H1 (cell line): ENCODE measurements at regions not wholly inside any gene's neighbourhood (a gene's known extent, or its start where the extent isn't known, plus 50 kb on each side); places are given as distances from the start of the nearest gene placed in this dataset.

Experiments used
- CTCF ChIA-PET: fragments of 300-600 bp; sonication (Branson Sonifier 250); formaldehyde crosslinking; loops from one replicate; lab custom pipeline; 2021; ENCODE audit not compliant: partially characterized antibody; lab: Charles Lee
- POLR2A ChIA-PET: fragments of 300-600 bp; sonication (Branson Sonifier 250); formaldehyde crosslinking; loops from one replicate; lab custom pipeline; 2021; ENCODE audit warnings: inconsistent platforms; ENCODE audit not compliant: partially characterized antibody; lab: Charles Lee
- DNase-seq, 2 experiments: peaks; one replicate each; pipeline versions ENCODE4 v3.0.0 to v3.0.0-alpha.2; 2010 to 2022; ENCODE audit warnings: low spot score in 2 of 2, low read depth in 1 of 2, mixed read lengths in 1 of 2
- FAIRE-seq: peaks from 2 replicates; lab custom pipeline; 2011; peaks lifted over from hg19 to GRCh38; lab: Jason Lieb, UNC
- H2AFZ ChIP-seq: 2 replicates; pipeline ENCODE4 v1.8.1; 2012; ENCODE audit warnings: low read length, inconsistent platforms
- H2AK5ac ChIP-seq: 2 replicates; pipeline ENCODE4 v1.6.1; 2013; ENCODE audit warnings: low read depth, low read length
- H2BK120ac ChIP-seq: replicated peaks from 2 replicates; pipeline ENCODE3; 2013; ENCODE audit warnings: low read depth, low read length, inconsistent platforms
- H2BK12ac ChIP-seq: 2 replicates; pipeline ENCODE4 v1.6.1; 2013; ENCODE audit warnings: low read depth, low read length
- H2BK15ac ChIP-seq: 2 replicates; pipeline ENCODE4 v1.6.1; 2013; ENCODE audit warnings: low read length
- H2BK20ac ChIP-seq: 2 replicates; pipeline ENCODE4 v1.6.1; 2013; ENCODE audit warnings: low read length
- H2BK5ac ChIP-seq: 2 replicates; pipeline ENCODE4 v1.6.1; 2013; ENCODE audit warnings: low read depth, low read length
- H3K14ac ChIP-seq: 2 replicates; pipeline ENCODE4 v1.6.1; 2013; ENCODE audit warnings: inconsistent platforms; ENCODE audit not compliant: insufficient read length
- H3K18ac ChIP-seq: 2 replicates; pipeline ENCODE4 v1.6.1; 2013; ENCODE audit warnings: low read length; ENCODE audit errors: extremely low read depth
- H3K23ac ChIP-seq: 2 replicates; pipeline ENCODE4 v1.6.1; 2013; ENCODE audit warnings: inconsistent platforms; ENCODE audit not compliant: insufficient read length
- H3K23me2 ChIP-seq: 2 replicates; pipeline ENCODE4 v1.6.1; 2013; ENCODE audit warnings: low read depth, low read length
- H3K27ac ChIP-seq: 2 replicates; pipeline ENCODE4 v1.6.1; 2011; ENCODE audit warnings: low read depth, low read length, inconsistent platforms
- H3K27me3 ChIP-seq, 4 experiments: replicated peaks in 1 of 4; 1 replicate in 1 of 4; 2 replicates in 3 of 4; pipeline versions ENCODE4 v1.6.1 to v1.8.1; 2011 to 2013; ENCODE audit warnings: low read length in 3 of 4, mild to moderate bottlenecking in 3 of 4, inconsistent platforms in 2 of 4, mixed read lengths in 2 of 4, moderate library complexity in 1 of 4; ENCODE audit not compliant: control insufficient read depth in 3 of 4, insufficient read depth in 3 of 4; ENCODE audit errors: extremely low read depth in 1 of 4
- H3K36me3 ChIP-seq, 4 experiments: 2 replicates each; pipeline versions ENCODE4 v1.6.1 to v1.8.1; 2011 to 2013; ENCODE audit warnings: mild to moderate bottlenecking in 4 of 4, low read length in 3 of 4, moderate library complexity in 2 of 4, control low read depth in 1 of 4, inconsistent platforms in 1 of 4; ENCODE audit not compliant: insufficient read depth in 4 of 4, control insufficient read depth in 2 of 4
- H3K4ac ChIP-seq: replicated peaks from 2 replicates; pipeline ENCODE3; 2013; ENCODE audit warnings: low read length, low read depth, mixed read lengths, inconsistent platforms; ENCODE audit not compliant: insufficient read length
- H3K4me1 ChIP-seq, 4 experiments: replicated peaks in 1 of 4; 1 replicate in 1 of 4; 2 replicates in 3 of 4; pipeline versions ENCODE4 v1.6.1 to v1.8.1; 2011 to 2013; ENCODE audit warnings: low read length in 3 of 4, inconsistent platforms in 2 of 4, mixed read lengths in 1 of 4; ENCODE audit not compliant: insufficient read depth in 4 of 4, control insufficient read depth in 3 of 4
- H3K4me2 ChIP-seq, 2 experiments: 2 replicates each; pipeline versions ENCODE4 v1.6.1 to v1.8.1; 2011 to 2013; ENCODE audit warnings: low read depth in 2 of 2, low read length in 2 of 2, control low read depth in 1 of 2, inconsistent platforms in 1 of 2, mild to moderate bottlenecking in 1 of 2; ENCODE audit not compliant: insufficient read depth in 1 of 2
- H3K4me3 ChIP-seq, 4 experiments: fragments of 200-600, 300-600 bp in 1 of 4; sonication (generic), shearing (Covaris generic), sonication (Bioruptor Twin) in 1 of 4; 2 replicates each; pipeline versions ENCODE4 v1.5.1 to v1.8.1; 2011 to 2016; ENCODE audit warnings: low read length in 4 of 4, low read depth in 3 of 4, control low read depth in 2 of 4, inconsistent platforms in 2 of 4, mild to moderate bottlenecking in 2 of 4, mixed read lengths in 1 of 4, moderate library complexity in 1 of 4; ENCODE audit not compliant: insufficient read depth in 2 of 4; ENCODE audit errors: extremely low read depth in 1 of 4
- H3K56ac ChIP-seq: replicated peaks from 2 replicates; pipeline ENCODE3; 2013; ENCODE audit warnings: low read depth, mild to moderate bottlenecking, mixed read lengths, low read length, inconsistent platforms; ENCODE audit not compliant: insufficient read length
- H3K79me1 ChIP-seq: 2 replicates; pipeline ENCODE4 v1.6.1; 2013; ENCODE audit warnings: low read depth, low read length, control low read depth
- H3K79me2 ChIP-seq, 2 experiments: 2 replicates each; pipeline versions ENCODE4 v1.6.1 to v1.8.1; 2012 to 2013; ENCODE audit warnings: low read length in 2 of 2, mild to moderate bottlenecking in 2 of 2, inconsistent platforms in 1 of 2; ENCODE audit not compliant: insufficient read depth in 2 of 2, control insufficient read depth in 1 of 2
- H3K9ac ChIP-seq, 4 experiments: replicated peaks in 1 of 4; 1 replicate in 1 of 4; 2 replicates in 3 of 4; pipeline versions ENCODE4 v1.6.1 to v1.8.1; 2011 to 2013; ENCODE audit warnings: low read depth in 3 of 4, low read length in 3 of 4, control low read depth in 2 of 4, mild to moderate bottlenecking in 2 of 4, moderate library complexity in 2 of 4, inconsistent platforms in 1 of 4; ENCODE audit errors: extremely low read depth in 1 of 4
- H3K9me3 ChIP-seq, 2 experiments: 2 replicates each; pipeline versions ENCODE4 v1.6.1 to v1.8.1; 2012 to 2013; ENCODE audit warnings: mild to moderate bottlenecking in 2 of 2, moderate library complexity in 2 of 2, control low read depth in 1 of 2, inconsistent platforms in 1 of 2, low read depth in 1 of 2, low read length in 1 of 2, mixed read lengths in 1 of 2; ENCODE audit not compliant: insufficient read depth in 2 of 2
- H4K20me1 ChIP-seq, 2 experiments: replicated peaks in 1 of 2; 2 replicates each; pipeline versions ENCODE3 to v1.8.1; 2011 to 2013; ENCODE audit warnings: inconsistent platforms in 2 of 2, low read length in 2 of 2, mild to moderate bottlenecking in 1 of 2; ENCODE audit not compliant: insufficient read depth in 2 of 2, control insufficient read depth in 1 of 2
- H4K5ac ChIP-seq: 2 replicates; pipeline ENCODE4 v1.6.1; 2013; ENCODE audit warnings: low read length, low read depth, mixed read lengths, inconsistent platforms; ENCODE audit not compliant: insufficient read length
- H4K8ac ChIP-seq: 2 replicates; pipeline ENCODE4 v1.8.0; 2013; ENCODE audit warnings: mild to moderate bottlenecking, moderate library complexity, low read length, inconsistent platforms; ENCODE audit not compliant: insufficient read depth; ENCODE audit errors: extremely low read depth
- H4K91ac ChIP-seq: replicated peaks from 2 replicates; pipeline ENCODE3; 2013; ENCODE audit warnings: low read length, mixed read lengths, inconsistent platforms; ENCODE audit not compliant: insufficient read length
- CBX5 ChIP-seq: fragments of 300-800, 300-1000 bp; sonication (generic); IDR thresholded peaks from 2 replicates; pipeline ENCODE4 v1.7.1; 2016; ENCODE audit warnings: antibody characterized with exemption, low read length, low read depth
- EGR1 ChIP-seq: IDR thresholded peaks from 2 replicates; pipeline ENCODE4 v1.6.1; 2011; ENCODE audit warnings: low read depth, low read length, borderline replicate concordance
- FOSL1 ChIP-seq: IDR thresholded peaks from 2 replicates; pipeline ENCODE4 v1.6.1; 2011; ENCODE audit warnings: mild to moderate bottlenecking, low read depth, low read length, moderate library complexity; ENCODE audit not compliant: insufficient read depth
- KDM1A ChIP-seq: fragments of 200-600, 300-600 bp; sonication (generic); IDR thresholded peaks from 2 replicates; pipeline ENCODE4 v1.7.1; 2016; ENCODE audit warnings: mild to moderate bottlenecking, low read length, borderline replicate concordance
- KDM4A ChIP-seq: IDR thresholded peaks from one replicate; pipeline ENCODE4 v1.7.1; 2012; ENCODE audit warnings: low read depth, mild to moderate bottlenecking, moderate library complexity, low read length, inconsistent platforms; ENCODE audit not compliant: severe bottlenecking
- POLR2A ChIP-seq, 2 experiments: IDR thresholded peaks; 1 replicate in 1 of 2; 2 replicates in 1 of 2; pipeline ENCODE4 v1.6.1; 2011; ENCODE audit warnings: low read depth in 2 of 2, low read length in 2 of 2, mild to moderate bottlenecking in 2 of 2; ENCODE audit errors: control extremely low read depth in 1 of 2
- RAD21 ChIP-seq, 2 experiments: IDR thresholded peaks in 1 of 2; conservative IDR thresholded peaks in 1 of 2; 2 replicates each; pipeline ENCODE4 v1.6.1; 2011; ENCODE audit warnings: low read depth in 2 of 2, low read length in 2 of 2, improper control_type of control experiment in 1 of 2, inconsistent platforms in 1 of 2, mild to moderate bottlenecking in 1 of 2, moderate library complexity in 1 of 2
- RBBP5 ChIP-seq: IDR thresholded peaks from 2 replicates; pipeline ENCODE4 v1.7.1; 2012; ENCODE audit warnings: low read depth, mild to moderate bottlenecking, inconsistent platforms, low read length, moderate library complexity, borderline replicate concordance
- SP2 ChIP-seq: IDR thresholded peaks from 2 replicates; pipeline ENCODE4 v1.6.1; 2012; ENCODE audit warnings: mild to moderate bottlenecking, low read length, inconsistent platforms
- SP4 ChIP-seq: IDR thresholded peaks from 2 replicates; pipeline ENCODE4 v1.6.1; 2012; ENCODE audit warnings: low read length, inconsistent platforms
- SUZ12 ChIP-seq: fragments of 200-600 bp; sonication (generic); IDR thresholded peaks from 2 replicates; pipeline ENCODE4 v1.6.1; 2012; ENCODE audit warnings: mild to moderate bottlenecking, inconsistent platforms, low read length, moderate library complexity, mixed read lengths
- TAF7 ChIP-seq: optimal IDR thresholded peaks from 2 replicates; pipeline ENCODE3; 2011; ENCODE audit warnings: low read depth, mild to moderate bottlenecking, inconsistent platforms, low read length, moderate library complexity, borderline replicate concordance
- YY1 ChIP-seq: IDR thresholded peaks from 2 replicates; pipeline ENCODE4 v1.6.1; 2011; ENCODE audit warnings: low read depth, mild to moderate bottlenecking, low read length
- WGBS, 2 experiments: shearing (Covaris generic) in 1 of 2; methylation state at CpG; one replicate each; pipeline versions ENCODE4 v1.1.6 to v1.1.7; 2013 to 2015; ENCODE audit warnings: low lambda C conversion rate in 2 of 2, mixed read lengths in 2 of 2, inconsistent platforms in 1 of 2, low coverage in 1 of 2, missing lambda C conversion rate in 1 of 2; ENCODE audit not compliant: insufficient replicate concordance in 2 of 2, insufficient coverage in 1 of 2, insufficient read length in 1 of 2; ENCODE audit errors: extremely low coverage in 1 of 2, missing lambda C conversion rate in 1 of 2; 5-methylcytosine and 5-hydroxymethylcytosine counted together
- TF ChIP-seq, protein P1 (sequence below): IDR thresholded peaks from 2 replicates; pipeline ENCODE4 v1.6.1; 2012; ENCODE audit warnings: low read length, inconsistent platforms

DNA sequence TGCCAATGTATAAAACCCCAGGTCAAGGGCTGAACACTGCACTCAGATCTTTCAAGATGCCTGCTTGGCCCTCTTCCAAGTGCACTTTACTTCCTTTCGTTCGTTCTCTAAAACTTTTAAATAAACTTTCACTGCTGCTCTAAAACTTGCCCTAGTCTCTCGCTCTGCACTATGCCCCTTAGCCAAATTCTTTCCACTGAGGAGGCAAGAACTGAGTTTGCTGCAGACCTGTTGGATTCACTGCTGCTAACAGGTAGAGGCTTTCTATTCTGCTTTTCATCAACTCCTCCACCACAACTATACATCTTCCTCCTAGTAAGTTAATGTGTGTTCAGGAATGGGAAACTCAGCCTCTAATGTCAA lies 467.9 kb downstream of the MBD2 start:
- H2BK12ac ChIP-seq, result no peak overlapping the region
- H2AFZ ChIP-seq, result no peak overlapping the region
- H2BK15ac ChIP-seq, result no peak overlapping the region
- no peaks in the 10 kb centered on the region for H3K9me3 ChIP-seq
- no peak overlapping the region for H3K23ac ChIP-seq
- H2AK5ac ChIP-seq, result no peak overlapping the region
- H4K5ac ChIP-seq, result no peak overlapping the region
- no peaks in the 10 kb centered on the region for H3K79me1 ChIP-seq
- no peak overlapping the region for H3K14ac ChIP-seq
- H3K4ac ChIP-seq, result no peak overlapping the region
- H2BK5ac ChIP-seq, result no peak overlapping the region
- H3K18ac ChIP-seq, result no peak overlapping the region
- H2BK120ac ChIP-seq, result no peak overlapping the region
- H3K56ac ChIP-seq, result no peak overlapping the region
- H3K79me2 ChIP-seq, result no peaks in the 10 kb centered on the region
- CTCF ChIA-PET, result no interaction called here
- H4K20me1 ChIP-seq, result no peaks in the 10 kb centered on the region
- WGBS, 2 experiments, result 98% methylated on average over 3 of the region's 3 CpGs; no CpG with 5 or more reads in 1 of the 2 experiments
- H2BK20ac ChIP-seq, result no peak overlapping the region
- H3K4me1 ChIP-seq, result no peaks in the 10 kb centered on the region
- H3K4me2 ChIP-seq, result no peak overlapping the region
- no peak overlapping the region for H3K27ac ChIP-seq
- POLR2A ChIA-PET, result no interaction called here
- H4K8ac ChIP-seq, result no peak overlapping the region
- FAIRE-seq (no peak), DNase-seq (no peak)
- no peak overlapping the region for H3K4me3 ChIP-seq
- no peaks in the 10 kb centered on the region for H3K27me3 ChIP-seq
- no peaks in the 10 kb centered on the region for H3K36me3 ChIP-seq
- no peaks in the 10 kb centered on the region for H3K23me2 ChIP-seq
- no peak overlapping the region for H3K9ac ChIP-seq
- no peak overlapping the region for H4K91ac ChIP-seq
- TF ChIP-seq, protein P1, sequence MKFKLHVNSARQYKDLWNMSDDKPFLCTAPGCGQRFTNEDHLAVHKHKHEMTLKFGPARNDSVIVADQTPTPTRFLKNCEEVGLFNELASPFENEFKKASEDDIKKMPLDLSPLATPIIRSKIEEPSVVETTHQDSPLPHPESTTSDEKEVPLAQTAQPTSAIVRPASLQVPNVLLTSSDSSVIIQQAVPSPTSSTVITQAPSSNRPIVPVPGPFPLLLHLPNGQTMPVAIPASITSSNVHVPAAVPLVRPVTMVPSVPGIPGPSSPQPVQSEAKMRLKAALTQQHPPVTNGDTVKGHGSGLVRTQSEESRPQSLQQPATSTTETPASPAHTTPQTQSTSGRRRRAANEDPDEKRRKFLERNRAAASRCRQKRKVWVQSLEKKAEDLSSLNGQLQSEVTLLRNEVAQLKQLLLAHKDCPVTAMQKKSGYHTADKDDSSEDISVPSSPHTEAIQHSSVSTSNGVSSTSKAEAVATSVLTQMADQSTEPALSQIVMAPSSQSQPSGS, result no peak
- TF ChIP-seq EGR1, result no peak
- no peak for TF ChIP-seq TAF7
- no peak for TF ChIP-seq RAD21 (IDR thresholded peaks at IDR 0.05 in 1 of 2, conservative IDR thresholded peaks at IDR 0.05 in 1 of 2; ENCODE audit: low read depth in 2 of 2, low read length in 2 of 2)
- no peak for TF ChIP-seq YY1
- TF ChIP-seq SP4, result no peak
- no peak for TF ChIP-seq FOSL1
- no peak for TF ChIP-seq RBBP5
- no peak for TF ChIP-seq POLR2A (IDR thresholded peaks at IDR 0.05; ENCODE audit: control extremely low read depth in 1 of 2, low read depth in 2 of 2, low read length in 2 of 2)
- no peak for TF ChIP-seq KDM1A
- TF ChIP-seq KDM4A, result no peak
- no peak for TF ChIP-seq SP2
- TF ChIP-seq CBX5, result no peak
- TF ChIP-seq SUZ12, result no peak
